Neural progenitor cell (in vitro differentiated cells): ENCODE measurements at regions not wholly inside any gene's neighbourhood (a gene's known extent, or its start where the extent isn't known, plus 50 kb on each side); places are given as distances from the start of the nearest gene placed in this dataset.

Experiments used
- EZH2 ChIP-seq: fragments of 200-600 bp; sonication (generic); IDR thresholded peaks from 2 replicates; pipeline ENCODE4 v1.6.1; 2017; ENCODE audit warnings: antibody characterized with exemption, mild to moderate bottlenecking, moderate library complexity
- TF ChIP-seq, protein P1 (sequence below): fragments of 200-600 bp; sonication (generic); IDR thresholded peaks from 2 replicates; pipeline ENCODE4 v1.5.1; 2017; ENCODE audit warnings: antibody characterized with exemption, mild to moderate bottlenecking

DNA sequence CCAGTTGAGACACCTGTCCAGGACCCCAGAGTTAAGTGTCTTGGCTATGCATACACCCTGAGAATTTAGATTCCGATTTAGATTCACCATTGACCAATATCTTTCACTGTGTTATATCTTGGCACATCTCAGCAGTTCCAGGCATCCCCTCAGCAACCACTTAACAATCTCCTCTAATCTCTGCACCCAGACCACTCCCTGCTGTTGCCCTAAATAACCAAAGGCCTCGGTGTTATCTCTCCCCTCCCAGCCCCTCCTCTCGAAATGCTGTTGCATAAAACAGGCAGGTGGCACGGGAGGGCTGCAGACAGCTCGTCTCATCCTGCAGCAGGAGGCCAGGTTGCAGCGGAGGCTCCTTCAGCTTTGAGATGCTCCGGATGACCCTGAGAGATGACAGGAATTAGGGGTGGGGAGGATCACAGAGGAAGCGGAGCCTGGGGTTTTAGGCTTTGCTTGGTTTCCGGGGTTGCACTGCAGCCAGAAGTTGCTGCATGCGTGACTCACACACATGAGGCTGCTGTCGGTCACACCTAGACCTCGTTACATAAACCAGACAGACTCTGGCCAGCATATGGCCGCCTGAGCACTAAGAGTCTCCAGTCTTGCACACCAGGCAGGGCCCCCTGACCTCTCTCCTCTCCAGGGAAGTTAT, 210.3 kb upstream of the USP9Y start:
- TF ChIP-seq, protein P1, sequence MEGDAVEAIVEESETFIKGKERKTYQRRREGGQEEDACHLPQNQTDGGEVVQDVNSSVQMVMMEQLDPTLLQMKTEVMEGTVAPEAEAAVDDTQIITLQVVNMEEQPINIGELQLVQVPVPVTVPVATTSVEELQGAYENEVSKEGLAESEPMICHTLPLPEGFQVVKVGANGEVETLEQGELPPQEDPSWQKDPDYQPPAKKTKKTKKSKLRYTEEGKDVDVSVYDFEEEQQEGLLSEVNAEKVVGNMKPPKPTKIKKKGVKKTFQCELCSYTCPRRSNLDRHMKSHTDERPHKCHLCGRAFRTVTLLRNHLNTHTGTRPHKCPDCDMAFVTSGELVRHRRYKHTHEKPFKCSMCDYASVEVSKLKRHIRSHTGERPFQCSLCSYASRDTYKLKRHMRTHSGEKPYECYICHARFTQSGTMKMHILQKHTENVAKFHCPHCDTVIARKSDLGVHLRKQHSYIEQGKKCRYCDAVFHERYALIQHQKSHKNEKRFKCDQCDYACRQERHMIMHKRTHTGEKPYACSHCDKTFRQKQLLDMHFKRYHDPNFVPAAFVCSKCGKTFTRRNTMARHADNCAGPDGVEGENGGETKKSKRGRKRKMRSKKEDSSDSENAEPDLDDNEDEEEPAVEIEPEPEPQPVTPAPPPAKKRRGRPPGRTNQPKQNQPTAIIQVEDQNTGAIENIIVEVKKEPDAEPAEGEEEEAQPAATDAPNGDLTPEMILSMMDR = no peak
- TF ChIP-seq EZH2 = no peak
